AG20443 (cell line): ENCODE measurements at regions not wholly inside any gene's neighbourhood (a gene's known extent, or its start where the extent isn't known, plus 50 kb on each side); places are given as distances from the start of the nearest gene placed in this dataset.
"Not testable (repeated sequence)": the region's sequence is repeated elsewhere in the genome, so short reads cannot be mapped to it uniquely, and the experiment has no call there.

Source experiments
- DNase-seq: peaks from one replicate; pipeline ENCODE4 v3.0.0; 2012; ENCODE audit warnings: low spot score, mixed read lengths

DNA sequence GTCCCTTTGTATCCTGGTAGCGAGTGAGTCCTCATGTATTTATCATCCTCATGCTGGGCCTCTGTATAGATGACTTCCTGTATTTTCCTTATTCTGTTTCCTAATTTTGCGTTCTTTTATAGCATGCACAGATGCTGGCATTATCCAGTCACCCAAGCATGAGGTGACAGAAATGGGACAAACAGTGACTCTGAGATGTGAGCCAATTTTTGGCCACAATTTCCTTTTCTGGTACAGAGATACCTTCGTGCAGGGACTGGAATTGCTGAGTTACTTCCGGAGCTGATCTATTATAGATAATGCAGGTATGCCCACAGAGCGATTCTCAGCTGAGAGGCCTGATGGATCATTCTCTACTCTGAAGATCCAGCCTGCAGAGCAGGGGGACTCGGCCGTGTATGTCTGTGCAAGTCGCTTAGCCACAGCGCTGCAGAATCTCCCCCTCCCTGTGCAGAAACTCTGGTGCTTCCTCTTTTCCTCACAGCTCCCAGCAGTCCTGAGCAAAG lies 183.1 kb upstream of the PRSS58 start:
- no peak for DNase-seq

DNA sequence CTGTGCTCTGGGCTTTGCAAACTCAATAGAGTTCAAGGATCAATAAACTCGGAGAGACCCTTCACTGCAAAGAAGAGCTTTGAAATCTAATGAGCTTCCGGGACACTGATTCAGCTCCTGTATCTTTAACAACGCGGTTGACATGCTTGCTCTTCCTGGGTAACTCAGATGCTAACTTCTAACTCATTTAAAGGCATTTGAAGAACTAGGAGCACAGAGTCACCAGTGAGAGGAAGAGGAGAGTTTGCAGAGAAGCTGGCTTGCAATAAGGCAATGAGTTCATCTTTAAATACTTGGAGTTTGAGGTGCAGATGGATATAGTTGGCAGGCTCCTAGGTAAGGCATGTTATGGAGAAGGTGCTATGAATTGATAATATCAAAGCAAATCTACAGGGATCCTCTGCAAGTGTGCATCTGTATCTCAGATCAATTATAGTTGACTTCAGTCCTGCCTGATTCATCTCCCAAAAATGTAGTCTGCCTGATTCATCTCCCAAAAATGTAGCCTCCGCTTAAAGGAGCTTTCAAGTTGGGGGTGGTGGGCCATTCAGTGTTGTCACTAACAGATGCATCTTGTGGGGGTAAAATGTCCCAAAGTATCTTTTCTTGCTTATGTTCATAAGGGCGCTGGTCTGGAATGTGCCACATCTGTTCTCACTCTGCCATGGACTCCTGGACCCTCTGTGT lies 182.5 kb upstream of the PRSS58 start:
- peak; percentile 72 for DNase-seq

GRCh38 chr7:142439739-142440138 lies 181.9 kb upstream of the PRSS58 start:
- no peak for DNase-seq

DNA sequence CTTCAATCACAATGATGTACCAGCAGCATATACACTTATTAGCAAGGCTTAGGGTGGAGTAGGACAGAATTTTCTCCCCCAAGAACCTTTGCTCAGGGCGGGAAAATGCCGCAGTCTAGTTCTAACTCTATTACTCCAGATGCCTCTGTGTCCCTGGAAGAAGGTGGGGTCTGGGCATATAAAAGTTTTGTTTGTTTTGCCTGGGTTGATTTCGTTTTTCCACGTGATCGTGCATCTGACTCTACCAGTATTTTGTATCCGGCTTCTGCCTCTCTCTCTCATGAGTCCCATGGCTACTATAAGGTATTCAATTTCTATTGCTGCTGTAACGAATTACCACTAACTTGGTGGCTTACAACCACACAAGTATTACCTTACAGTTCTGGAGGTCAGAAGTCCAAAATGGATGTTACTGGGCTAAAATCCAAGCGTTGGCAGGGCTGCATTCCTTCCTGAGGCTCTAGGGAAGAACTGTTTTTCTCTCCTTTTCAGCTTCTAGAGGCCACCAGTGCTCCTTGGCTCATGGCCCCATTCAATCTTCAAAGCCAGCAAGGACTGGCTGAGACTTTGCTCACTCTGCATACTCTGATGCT lies 181.2 kb upstream of the PRSS58 start:
- no peak for DNase-seq

- peak; percentile 46 for DNase-seq
Measured at GRCh38 chr7:142438235-142438922, 180.5 kb upstream of the PRSS58 start.

DNA sequence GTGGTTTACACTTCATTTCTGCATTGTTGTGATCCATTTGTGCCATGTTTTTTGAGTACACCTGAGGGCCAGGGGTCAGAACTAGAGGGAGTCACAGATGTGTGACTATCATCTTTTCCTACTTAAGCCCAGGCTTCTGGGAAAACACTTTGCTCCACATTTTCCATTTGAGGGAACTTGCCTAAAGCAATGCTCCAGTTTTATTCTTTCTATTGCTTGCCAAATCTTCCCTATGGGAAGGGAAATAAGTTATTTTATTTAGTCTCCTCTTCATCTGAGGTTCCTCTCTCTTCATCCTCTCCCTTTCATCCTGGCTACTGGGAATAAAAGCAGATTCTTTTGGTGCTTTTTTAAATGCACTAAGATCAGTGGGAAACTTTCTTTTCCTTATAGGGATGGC lies 179.9 kb upstream of the PRSS58 start:
- DNase-seq, result no peak

DNA sequence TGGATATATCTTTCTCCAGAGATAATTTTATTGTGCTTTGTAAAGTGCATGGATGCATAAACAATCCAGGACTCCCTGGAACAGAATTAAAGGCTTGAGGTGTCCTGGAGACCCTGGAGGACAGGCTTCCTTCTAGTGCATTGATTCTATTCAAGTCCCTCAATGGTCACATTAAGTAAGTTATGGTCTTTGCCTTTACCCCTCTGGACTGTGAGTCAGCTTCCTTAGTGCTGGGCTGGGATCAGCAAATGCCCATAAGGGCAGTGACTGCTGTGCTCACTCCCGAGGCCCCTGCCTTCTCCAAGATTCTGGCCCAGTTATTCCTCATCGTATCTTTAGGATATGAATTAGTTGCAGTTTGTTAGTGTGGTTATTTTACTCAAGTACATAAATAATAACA lies 178.7 kb upstream of the PRSS58 start:
- DNase-seq, result peak; percentile 55

GRCh38 chr7:142435606-142436005 lies 177.7 kb upstream of the PRSS58 start:
- not testable (repeated sequence) for DNase-seq

DNA sequence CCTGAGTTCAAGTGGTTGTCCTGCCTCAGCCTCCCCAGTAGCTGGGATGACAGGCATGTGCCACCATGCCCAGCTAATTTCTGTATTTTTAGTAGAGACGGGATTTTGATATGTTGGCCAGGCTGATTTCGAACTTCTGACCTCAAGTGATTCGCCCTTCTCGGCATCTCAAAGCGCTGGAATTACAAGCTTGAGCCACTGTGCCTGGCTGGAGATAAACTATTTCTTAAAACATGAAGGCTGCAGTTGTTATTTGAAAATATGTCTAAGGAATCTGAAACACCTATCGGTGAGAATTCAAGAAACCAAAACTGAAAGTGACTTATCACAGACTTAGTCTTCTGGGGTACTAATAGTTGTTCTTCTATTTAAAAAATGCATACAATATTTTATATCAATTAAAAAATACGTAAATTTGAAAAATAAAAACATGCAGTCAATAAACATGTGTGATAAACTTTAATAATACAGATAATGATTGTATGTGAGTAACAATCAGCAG lies 176.9 kb upstream of the PRSS58 start:
- no peak for DNase-seq

- DNase-seq, result not testable (repeated sequence)
Measured at GRCh38 chr7:142434133-142434532, 176.3 kb upstream of the PRSS58 start.

DNA sequence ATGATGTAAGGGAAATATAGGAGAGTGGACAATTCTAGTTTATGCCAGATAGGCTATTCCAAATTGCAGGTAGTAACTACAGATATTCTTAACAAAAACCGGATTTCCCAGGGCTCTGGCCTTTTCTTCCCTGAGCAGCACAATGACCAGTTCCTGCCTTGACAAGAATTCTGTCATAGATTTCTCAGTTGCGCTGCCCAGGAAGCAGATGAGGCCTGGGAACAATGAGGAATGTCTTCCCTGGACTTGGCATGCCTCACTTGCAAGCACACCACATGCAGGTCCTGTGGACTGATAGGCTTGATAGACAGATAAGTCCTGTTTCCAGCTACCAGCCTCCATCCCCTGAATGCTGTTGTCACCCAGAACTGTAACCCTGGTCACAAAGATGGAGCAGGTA lies 174.5 kb upstream of the PRSS58 start:
- DNase-seq, result no peak

GRCh38 chr7:142431491-142431890 lies 173.6 kb upstream of the PRSS58 start:
- DNase-seq, result no peak

- DNase-seq, result no peak
Measured at GRCh38 chr7:142428094-142428493, 170.2 kb upstream of the PRSS58 start.

- DNase-seq, result no peak
Measured at GRCh38 chr7:142425281-142425680, 167.4 kb upstream of the PRSS58 start.

DNA sequence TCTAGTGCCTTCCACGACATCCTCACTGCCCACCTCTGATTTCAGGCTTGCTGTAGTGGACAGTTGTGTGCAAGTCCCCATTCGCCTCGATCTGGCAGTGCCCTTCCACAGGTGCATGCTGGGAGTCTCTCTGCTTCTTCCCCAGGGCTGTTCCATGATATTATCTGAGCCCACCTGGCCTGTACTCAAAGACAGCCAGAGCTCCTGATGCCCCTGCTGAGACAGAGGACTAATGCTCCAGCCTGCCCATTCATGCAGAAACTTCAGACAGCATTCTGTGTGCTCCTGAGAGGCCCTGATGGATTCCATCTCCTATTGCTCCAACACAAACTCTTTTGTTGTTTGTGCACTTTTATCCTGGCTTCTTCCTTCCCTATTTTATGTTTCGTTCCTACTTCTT lies 164.8 kb upstream of the PRSS58 start:
- DNase-seq, result no peak

- DNase-seq, result peak; percentile 65
Measured at GRCh38 chr7:142420554-142421362, 162.9 kb upstream of the PRSS58 start.

DNA sequence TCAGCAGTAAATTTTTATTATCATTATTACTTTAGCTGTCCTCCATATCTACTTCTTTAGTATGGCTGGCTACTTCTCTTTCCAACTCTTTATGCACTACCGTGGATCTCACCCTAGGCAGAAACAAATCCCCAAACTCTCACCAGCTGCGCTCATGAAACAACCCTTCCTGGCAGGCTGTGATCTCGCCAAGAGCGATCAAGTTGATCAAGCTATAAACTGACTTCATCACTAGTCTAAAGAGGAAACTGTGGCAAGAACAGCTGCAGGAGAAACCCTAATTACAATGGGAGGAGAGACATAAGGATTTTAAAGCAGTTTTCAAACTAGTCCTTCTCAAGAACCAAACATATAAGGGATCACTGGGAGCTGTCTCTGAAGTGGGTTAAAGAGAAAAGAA lies 160.5 kb upstream of the PRSS58 start:
- DNase-seq, result no peak

DNA sequence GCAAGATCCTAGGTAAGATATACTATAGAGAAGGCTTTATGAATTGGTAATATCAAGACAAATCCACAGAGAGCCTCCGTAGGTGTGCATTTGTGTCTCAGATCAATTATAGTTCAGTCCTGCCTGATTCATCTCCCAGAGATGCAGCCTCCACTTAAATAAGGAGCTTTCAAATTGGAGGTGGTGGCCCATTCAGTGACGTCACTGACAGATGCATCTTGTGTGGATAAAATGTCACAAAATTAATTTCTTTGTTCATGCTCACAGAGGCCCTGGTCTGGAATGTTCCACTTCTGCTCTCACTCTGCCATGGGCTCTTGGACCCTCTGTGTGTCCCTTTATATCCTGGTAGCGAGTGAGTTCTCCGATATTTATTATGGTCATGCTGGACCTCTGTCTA lies 157.1 kb upstream of the PRSS58 start:
- no peak for DNase-seq

DNA sequence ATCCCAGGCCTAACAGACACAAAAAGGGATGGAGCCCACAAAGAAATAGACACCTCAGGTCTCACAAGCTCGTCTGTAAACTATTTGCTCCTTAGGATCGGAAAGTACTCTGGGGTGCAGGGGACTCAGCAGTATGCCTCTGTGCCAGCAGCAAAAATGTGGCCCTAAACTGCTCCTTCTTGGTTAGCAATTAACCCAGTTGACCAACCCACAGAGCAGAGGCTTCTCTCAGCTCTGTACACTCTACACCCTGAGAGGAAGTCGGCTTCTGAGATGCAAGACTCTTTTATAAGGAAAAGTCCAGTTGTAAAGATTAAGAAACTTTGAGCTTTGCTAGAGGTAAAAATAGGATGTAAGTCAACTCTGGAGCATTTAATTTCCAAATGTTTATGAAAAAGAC lies 156.3 kb upstream of the PRSS58 start:
- no peak for DNase-seq

DNA sequence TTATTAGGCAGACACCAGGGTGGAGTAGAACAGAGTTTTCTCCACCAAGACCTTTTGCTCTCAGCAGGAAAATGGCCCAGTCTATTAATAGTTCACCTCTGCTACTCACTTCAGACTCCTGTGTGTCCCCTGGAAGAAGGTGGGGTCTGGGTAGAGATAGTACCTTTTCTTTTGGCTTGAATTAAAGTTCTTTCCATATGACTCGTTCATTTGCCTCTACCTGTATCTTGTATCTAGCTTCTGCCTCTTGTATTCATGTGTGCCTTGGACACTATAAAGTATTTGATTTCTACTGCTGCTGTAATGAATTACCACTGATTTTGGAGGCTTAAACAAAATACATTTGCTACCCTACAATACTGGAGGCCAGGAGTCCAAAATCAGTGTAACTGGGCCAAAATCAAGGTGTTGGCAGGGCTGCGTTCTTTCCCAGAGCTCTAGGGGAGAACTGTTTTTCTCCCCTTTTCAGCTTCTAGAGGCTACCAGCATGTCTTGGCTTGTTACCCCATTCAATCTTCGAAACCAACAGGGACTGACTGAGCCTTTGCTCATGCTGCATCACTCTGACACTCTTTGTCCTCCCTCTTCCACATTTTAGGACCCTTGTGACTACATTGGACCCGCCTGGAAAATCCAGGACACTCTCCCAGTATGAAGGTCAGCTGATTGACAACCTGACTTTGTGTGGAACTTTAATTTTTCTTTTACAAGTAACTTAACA lies 155.6 kb upstream of the PRSS58 start:
- no peak for DNase-seq

- DNase-seq, result peak; percentile 75
Measured at GRCh38 chr7:142412551-142413193, 154.8 kb upstream of the PRSS58 start.
